NCI-H748 treated with DMSO at 0.1 percent for 48 hours (cell line): ENCODE measurements at regions not wholly inside any gene's neighbourhood (a gene's known extent, or its start where the extent isn't known, plus 50 kb on each side); places are given as distances from the start of the nearest gene placed in this dataset.

Experiments used
- DNase-seq: peaks from one replicate; lab custom pipeline; 2025; lab: John Stamatoyannopoulos, UW

DNA sequence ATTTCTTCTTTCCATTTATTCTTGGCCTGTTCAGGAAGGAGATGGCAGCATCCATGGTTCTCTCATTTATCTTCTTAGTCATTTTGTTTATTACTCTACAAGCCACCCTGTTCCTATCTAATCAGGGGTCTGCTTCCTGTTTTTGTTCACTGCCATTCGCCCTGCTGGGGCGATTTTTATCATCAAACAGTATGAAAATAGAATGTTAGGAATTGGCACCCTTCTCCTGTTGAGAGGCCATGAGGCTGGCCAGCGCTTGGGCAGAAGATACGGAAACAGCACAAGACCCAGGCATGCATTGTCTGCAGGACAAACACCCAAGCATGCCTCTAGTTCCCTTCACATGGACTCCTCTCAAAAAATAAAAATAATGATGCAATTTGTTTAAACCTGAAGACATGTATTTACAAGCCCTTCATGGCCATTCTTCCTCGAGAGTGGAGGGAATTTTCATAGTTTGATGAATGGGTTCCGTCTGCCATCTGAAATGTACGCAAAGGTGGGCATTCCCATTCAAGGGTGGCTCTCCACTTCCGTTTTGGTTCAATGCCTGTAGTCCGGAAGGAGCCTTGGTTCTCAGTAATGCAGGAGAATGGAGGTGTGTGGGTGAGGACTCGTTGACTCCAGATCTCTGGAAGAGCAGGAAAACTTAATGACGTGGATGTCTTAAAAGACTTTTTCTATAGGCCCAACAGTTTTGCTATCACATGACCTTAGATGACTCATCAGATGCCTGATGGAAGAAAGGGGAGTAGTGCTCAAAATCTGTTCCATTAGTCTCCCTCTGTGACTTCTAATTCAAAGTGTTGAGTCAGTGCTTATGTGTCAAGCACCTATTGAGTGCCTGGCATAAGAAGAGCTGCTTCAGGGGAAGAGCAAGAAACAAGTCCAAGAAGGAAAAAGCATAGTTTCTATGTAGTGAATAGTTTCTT, 252.4 kb upstream of the TBX3 start:
- no peak for DNase-seq

DNA sequence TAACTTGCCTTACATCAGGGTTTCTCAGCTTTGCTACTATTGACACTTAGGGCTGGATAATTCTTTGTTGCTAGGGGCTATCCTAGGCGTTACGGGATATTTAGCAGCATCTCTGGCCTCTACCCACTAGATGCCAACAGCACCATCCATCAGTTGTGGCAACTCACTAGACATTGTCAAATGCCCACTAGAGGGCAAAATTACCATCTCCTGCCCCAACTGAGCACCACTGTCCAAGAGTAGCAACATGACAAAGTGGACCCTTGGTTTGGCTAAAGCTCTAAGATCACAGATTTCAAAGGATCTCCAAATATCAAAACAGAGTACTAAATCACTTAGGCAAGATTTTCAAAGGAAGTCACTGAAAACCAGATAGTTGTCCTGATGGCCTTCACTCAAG, 251.7 kb upstream of the TBX3 start:
- no peak for DNase-seq

DNA sequence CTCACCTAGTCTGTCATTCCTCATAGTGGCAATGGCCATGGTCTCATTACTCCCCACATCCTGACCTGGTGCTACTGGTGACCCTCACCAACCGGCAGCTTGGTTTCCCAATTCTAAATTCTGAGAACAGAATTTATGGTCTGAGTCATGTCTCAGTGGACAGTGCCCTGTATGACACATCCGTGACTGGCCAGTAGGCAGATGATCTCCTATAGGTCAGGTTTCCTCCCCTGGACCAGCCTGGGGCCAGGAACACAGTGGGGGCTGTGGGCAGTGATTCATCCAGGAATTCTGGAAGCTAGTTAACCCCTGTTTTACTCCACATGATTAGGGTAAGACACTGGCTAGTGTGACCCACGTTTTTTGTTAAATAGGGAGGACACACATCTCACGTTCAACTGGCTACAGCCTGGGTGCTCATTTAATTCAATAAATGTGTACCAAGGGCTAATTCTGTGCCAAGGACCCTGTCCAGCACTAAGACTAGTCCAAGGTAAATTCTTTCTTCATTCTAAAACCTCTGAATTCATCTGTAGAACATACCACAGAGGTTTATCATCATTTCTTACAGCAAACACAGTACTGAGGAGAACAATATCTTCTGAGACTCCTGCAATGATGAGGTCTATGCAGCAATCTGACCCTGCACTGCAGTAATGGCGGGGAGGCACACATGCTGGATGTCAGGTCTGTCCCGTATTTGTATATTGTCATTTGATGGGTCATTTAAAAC, 249.6 kb upstream of the TBX3 start:
- no peak for DNase-seq

DNA sequence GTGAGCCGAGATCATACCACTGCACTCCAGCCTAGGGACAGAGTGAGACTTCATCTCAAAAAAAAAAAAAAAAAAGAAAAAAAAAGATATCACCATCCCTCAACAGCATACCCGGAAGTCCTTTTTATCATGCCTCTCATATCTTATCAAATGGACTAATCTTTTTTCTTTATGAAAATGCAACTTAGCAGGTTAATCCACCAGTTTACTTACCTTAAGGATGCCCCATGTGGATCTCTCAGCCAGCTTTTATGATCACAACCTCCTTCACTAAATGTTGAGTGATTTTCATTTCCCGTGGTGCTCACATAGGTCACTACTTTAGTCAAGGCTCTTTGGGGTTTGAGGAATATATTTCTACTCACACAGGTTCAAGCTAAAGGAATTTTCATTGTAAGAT, 248.8 kb upstream of the TBX3 start:
- DNase-seq, result no peak

DNA sequence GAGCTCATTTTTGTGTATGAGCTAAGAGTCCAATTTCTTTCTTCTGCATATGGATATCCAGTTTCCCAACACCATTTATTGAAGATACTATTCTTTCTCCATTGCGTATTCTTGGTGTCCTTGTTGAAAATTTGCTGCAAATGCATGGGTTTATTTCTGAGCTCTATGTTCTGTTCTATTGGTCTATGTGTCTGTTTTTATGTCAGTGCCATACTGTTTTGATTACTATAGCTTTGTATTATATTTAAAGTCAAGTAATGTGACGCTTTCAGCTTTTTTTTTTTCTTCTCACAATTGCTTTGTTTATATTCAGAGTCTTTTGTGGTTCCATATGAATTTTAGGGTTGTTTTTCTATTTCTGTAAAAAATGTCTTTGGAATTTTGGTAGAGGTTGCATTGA, 247.1 kb upstream of the TBX3 start:
- DNase-seq, result no peak

DNA sequence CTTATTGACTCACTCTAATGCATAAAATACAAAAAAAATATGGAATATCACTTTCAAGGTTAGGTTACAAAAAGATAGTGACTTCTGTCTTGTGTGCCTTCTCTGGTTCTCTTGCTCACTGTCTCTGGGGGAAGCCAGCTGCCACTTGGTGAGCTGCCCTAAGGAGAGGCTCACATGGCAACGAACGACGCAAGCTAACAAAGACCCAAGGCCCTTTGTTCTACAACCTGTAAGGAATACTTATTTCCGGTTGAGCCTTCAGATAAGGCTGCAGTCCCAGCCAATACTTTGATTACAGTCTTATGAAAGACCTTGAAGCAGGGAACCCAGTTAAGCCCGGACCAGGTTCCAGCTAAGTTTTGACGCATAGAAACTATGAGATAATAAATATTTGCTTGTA, 242.4 kb upstream of the TBX3 start:
- no peak for DNase-seq

DNA sequence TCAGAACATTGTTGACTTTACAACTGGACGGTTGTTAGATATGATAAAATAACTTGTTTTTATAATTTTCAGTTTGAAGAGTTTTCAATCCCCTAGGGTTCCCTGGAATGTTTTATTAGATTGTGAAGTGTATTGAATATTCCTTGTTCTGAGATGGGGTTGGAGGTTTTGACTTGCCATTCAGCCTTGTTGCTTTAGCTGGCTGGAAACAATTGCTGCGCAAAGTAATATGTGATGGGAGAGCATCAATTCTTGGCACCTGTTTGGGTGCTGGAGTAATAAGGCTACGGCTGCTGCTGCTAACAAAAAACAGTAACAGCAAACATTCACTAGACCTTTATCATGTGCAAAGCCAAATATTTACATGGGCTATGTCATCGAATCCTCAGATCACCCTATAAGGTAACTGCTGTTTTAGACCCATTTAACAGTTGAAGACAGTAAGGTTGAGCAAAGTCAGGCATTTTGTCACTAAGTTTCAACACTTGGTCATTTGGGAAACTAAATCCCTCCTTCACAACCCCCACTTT, 241.0 kb upstream of the TBX3 start:
- no peak for DNase-seq

DNA sequence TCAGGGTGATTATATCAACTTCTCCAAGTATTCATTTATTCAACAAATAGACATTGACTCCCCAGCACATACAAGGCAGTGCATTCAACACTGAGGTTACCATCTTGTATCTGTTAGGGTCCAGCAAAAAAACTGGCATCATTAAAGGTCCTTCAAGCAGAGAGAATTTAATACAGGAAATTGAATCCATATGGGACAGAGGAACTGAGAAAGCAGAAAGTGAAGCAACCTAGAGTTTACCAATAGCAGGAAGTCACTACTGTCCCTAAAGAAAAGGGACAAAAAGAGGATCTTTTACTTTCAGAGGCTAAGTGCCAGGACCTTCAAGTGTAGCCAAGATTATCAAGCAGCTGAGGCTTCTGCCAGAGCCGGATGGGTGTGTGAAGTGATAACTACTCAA, 237.8 kb upstream of the TBX3 start:
- no peak for DNase-seq

DNA sequence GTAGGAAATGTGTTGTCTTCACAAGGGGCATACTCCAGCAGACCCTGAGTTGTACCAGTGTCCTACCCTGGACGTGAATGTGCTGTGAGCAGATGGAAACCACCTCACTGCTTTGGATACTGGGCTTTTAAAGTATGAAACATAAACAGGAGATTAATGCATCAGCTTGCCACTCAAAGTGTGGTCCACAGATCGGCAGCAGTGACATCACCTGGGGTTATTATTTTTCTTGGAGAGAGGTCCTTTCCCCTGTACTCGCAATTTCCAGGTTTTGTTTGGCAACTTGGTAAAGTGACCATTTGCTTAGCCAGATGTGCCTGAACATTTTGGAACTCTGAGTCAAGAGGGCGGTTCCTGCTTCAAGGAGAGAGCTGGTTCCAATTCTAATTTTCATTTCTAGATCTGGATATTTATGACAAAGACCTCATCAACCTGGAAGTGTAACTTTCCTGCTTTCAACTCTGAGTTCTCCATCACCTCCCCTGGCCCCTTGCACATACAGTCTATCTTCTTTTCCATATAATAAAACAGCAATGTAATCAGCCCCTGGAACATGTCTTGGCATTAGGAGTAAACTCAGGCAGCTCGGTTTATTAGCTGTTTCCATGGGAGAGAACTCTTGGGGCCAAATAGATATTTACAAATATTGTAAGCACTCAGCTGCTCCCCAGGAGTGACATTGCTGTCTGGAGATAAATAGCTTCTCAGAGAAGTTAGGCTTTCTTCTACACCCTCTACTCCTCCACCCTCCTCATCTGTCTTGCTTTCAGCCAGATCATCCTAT, 237.0 kb upstream of the TBX3 start:
- DNase-seq, result no peak

DNA sequence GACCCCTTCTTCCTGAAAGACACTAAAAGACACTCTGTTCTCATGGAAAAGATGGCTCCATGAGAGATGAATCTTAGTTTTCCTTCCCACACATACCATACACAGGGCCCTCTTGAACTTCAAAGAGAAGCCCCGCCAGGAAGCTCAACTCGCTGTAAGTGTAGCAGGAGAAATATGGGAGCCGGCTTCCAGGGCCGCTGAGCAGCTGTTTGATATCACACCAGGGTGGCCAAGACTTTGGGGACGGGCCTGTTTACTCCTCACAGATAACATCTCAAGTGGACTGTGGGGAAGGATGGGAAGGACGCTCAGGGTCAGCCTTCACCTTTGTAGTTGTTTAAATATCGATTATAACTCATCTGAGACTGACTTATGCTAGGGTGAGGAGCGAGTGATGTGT, 235.5 kb upstream of the TBX3 start:
- no peak for DNase-seq

DNA sequence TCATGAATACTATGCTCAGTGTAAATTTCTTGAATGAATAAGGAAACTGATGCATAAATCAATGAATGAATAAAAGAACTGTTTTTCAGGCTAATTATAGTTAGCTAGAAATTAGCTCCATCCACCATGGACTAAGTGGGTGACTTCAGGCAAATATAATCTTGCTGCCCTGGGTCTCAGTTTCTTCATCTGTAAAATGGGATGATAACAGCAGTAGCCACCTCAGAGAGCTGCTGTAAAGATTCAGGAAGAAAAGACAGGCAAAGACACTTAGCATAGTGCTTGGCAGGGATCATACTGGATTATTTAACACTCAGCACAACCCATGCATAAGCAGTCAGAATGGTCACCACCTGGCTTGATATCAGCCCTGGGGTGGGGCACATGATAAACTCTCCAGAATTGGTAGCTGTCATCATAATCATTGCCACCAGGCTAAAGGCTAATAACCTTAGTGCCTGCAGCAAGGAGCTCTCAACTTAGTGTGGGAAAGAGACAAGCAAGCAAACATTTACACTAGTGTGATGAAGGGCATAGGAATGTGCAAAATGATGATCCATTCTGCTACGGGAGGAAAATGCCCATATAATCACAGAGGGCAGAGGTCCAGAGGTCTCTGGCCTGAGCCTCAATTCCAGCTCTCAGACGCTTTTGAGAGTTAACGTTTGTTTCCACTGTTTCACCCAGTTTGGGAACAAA, 234.7 kb upstream of the TBX3 start:
- no peak for DNase-seq

DNA sequence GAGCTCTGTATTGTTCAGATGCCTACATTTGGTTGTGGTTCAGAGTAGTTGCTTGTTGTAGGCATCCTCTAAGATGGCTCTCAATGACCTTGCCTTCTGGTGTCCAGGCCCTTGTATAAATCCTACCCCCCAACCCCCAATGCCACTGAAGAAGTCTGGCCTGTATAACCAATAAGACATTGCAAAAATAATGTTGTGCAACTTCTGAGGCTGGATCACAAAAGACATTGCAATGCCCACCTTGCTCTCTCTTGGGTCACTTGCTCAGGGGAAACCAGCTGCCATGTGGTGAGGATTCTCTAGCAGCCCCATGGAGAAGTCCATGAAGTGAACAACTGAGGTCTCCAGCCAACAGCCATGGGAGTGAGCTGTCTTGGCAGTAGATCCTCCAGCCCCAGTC, 234.0 kb upstream of the TBX3 start:
- DNase-seq, result no peak

DNA sequence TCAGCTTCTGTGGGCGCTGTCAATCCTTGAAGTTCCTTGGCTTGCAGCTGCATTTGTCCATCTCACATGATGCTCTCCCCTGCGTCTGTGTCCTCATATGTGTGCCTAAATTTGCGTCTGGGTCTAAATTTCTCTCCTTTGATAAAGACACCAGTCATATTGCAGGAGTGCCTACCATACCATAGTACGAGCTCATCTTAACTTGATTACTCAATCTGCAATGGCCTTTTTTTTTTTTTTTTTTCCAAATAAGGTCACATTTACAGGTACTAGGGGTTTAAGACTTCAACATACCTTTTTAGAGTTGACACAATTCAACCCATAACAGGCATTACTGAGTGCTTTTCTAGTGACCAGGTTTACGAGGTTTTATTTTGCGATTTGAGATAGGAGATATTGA, 233.3 kb upstream of the TBX3 start:
- no peak for DNase-seq

DNA sequence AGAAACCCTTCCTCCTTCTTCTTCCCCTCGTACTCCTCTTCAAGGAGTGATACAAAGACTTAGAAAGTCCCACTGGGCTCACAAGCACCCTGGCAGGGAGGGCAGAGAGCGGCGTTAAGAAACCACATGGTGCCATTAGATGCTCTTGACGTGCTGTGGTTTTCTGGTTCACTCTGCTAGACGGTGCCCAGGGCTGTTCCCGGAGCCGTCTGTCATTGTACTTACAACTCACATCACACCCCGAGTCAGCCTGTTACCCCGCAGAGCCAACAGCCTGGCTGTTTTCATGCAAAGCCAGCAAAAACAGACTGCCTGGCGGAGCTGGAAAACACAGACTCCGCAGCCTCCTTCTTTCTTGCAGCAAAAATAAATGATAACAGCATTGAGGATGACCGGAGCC, 232.6 kb upstream of the TBX3 start:
- no peak for DNase-seq

DNA sequence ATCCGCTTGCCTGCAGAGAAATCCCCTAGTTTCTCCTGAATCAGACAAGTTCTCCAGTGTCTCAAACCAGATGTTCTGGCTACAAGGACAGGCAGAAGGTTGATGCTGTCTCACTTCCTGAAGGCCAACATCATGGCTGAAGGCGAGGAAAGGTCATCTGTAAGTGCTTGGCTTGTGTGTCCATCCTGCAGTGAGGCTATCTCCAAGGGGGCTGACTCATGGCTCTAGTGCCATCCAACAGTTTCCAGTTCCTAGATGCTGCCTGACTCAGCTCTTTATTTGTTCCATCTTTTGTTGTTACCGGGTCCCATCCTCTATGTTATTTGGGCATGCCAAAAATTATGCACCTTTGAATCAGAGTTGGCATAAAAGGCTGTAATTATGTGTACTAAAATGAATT, 232.1 kb upstream of the TBX3 start:
- DNase-seq, result no peak

DNA sequence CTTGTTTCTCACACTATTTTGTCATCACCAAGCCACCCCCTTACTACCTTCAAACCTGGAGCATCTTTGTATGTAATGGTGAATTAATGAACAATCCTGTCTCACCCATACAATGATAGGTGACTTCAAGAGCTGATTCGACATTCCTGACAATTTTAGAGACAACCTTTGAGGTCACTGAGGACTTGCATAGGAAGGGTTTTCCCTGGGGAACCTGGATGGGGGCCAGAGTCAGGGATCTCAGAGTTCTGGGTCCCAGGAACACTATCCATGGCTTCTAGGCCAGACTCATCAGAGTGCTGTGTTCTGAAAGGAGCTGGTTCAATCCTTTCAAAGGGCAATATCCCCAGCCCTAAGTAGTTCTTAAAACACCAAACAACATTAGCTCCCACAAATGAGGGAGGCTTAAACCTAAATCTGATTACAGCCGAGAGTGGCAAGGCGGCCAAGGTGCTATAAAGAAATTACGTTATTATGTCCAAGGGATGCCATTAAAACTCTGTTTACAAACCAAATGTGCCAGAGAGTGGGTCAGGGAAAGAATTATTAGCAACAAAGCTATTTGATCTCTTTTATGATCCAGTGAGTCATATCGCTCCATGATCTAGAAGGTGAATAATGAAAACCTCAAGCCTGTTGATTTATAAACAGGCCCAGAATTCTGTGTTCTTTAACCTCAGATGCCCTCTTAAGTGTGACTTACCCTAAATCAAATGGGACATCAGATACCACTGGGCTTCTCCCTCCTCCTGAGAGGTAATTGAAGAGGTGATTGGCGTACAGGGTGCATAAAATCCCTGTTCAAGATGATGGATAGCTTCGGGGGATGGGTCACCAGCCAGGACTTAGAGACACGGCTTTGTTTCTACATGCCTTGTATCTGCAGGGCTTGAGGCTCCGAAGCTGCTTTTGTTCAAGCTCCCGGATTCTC, 230.2 kb upstream of the TBX3 start:
- no peak for DNase-seq

DNA sequence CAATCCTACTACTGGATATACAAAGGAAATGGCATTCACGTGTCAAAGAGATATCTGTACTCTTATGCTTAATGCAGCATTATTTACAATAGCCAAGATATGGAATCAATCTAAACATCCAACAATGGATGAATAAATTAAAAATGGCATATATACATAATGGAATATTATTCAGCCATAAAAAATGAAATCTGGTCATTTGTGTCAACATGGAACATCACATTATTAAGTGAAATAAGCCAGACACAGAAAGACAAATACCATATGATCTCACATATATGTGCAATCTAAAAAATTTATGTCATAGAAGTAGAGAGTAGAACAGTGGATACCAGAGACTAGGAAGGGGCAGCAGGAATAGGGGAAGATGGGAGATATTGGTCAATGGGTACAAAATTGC, 228.8 kb upstream of the TBX3 start:
- DNase-seq, result no peak

DNA sequence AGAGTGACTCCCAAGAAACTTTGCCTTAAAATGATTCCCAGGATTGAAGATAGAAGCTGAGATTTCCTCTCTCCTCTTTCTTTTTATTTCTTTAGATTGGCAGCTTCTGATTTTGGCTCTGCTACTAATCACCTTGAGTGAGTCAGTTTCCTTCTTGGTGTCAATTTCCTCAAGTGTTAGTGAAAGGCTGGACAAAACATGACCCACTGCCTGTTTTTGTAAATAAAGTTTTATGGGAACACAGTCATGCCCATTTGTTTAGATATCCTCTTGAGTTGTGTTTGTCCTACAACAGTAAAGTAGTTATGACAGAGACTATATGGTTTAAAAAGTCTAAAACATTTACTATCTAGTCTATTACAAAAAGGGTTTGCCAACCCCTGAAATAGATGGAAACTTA, 227.2 kb upstream of the TBX3 start:
- DNase-seq, result no peak

DNA sequence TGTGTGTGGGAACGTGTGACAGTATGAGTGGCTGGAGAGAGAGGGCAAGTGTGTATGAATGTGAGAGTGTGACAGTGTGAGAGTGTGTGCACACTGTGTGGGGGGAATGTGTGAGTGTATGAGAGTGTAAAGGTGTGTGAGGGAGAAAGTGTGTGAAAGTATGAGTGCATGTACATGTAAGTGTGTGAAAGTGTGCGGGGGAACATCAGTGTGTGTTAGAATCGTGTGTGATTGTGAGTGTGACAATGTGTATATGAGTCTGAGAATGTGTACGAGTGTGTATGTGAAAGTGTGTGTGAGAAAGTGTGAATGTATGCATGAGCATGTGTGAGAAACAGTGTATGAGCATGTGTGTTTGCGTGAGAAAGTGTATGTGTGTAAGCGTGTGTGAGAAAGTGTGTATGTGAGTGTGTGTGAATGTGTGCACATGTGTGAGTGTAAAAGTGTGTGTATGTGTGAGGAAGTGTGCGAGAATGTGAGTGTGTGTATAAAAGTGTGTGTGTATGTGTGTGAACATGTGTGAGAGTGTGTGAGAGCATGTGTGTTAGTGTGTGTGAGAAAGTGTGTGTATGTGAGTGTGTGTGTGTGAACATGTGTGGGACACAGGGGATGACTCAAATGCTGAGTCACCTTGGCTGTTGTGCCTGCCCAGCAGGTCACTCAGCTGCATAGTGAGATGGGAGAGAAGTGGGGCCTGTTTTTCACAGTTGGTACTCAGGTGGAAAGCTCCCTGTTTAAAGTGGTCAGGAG, 220.5 kb upstream of the TBX3 start:
- no peak for DNase-seq

DNA sequence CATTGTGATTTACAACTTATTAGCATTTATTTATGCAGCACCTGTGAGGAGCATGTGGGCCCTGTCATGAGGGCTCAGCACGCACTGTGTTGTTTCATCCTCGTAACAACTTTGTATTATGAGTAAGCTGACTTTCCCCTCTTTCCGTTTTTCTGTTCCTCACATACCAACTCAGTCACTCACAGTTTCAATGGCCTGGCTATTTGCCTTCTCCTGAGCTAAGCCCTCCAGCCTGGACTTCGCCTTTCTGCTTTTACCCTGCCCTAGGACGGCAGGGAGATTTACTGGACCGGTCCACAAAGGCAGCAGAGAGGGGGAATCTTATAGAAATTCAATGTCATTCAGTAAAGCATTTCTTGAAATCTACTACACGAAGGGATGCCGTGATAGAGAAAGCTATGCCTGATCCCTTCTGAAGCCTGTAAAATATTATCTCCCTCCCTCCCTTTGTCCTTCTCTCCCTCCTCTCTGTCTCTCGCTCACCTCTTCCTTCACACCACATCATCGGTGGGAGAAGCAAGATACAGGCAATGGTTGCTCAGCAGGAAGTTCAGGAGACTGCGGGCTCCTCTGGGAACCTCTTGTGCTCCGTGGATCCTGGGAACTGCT, 219.2 kb upstream of the TBX3 start:
- no peak for DNase-seq
